H1 (cell line): ENCODE measurements at regions not wholly inside any gene's neighbourhood (a gene's known extent, or its start where the extent isn't known, plus 50 kb on each side); places are given as distances from the start of the nearest gene placed in this dataset.

Experiments used
- CTCF ChIA-PET: fragments of 300-600 bp; sonication (Branson Sonifier 250); formaldehyde crosslinking; loops from one replicate; lab custom pipeline; 2021; ENCODE audit not compliant: partially characterized antibody; lab: Charles Lee
- POLR2A ChIA-PET: fragments of 300-600 bp; sonication (Branson Sonifier 250); formaldehyde crosslinking; loops from one replicate; lab custom pipeline; 2021; ENCODE audit warnings: inconsistent platforms; ENCODE audit not compliant: partially characterized antibody; lab: Charles Lee
- DNase-seq, 2 experiments: peaks; one replicate each; pipeline versions ENCODE4 v3.0.0 to v3.0.0-alpha.2; 2010 to 2022; ENCODE audit warnings: low spot score in 2 of 2, low read depth in 1 of 2, mixed read lengths in 1 of 2
- FAIRE-seq: peaks from 2 replicates; lab custom pipeline; 2011; peaks lifted over from hg19 to GRCh38; lab: Jason Lieb, UNC
- H2AFZ ChIP-seq: 2 replicates; pipeline ENCODE4 v1.8.1; 2012; ENCODE audit warnings: low read length, inconsistent platforms
- H2AK5ac ChIP-seq: 2 replicates; pipeline ENCODE4 v1.6.1; 2013; ENCODE audit warnings: low read depth, low read length
- H2BK120ac ChIP-seq: replicated peaks from 2 replicates; pipeline ENCODE3; 2013; ENCODE audit warnings: low read depth, low read length, inconsistent platforms
- H2BK12ac ChIP-seq: 2 replicates; pipeline ENCODE4 v1.6.1; 2013; ENCODE audit warnings: low read depth, low read length
- H2BK15ac ChIP-seq: 2 replicates; pipeline ENCODE4 v1.6.1; 2013; ENCODE audit warnings: low read length
- H2BK20ac ChIP-seq: 2 replicates; pipeline ENCODE4 v1.6.1; 2013; ENCODE audit warnings: low read length
- H2BK5ac ChIP-seq: 2 replicates; pipeline ENCODE4 v1.6.1; 2013; ENCODE audit warnings: low read depth, low read length
- H3K14ac ChIP-seq: 2 replicates; pipeline ENCODE4 v1.6.1; 2013; ENCODE audit warnings: inconsistent platforms; ENCODE audit not compliant: insufficient read length
- H3K18ac ChIP-seq: 2 replicates; pipeline ENCODE4 v1.6.1; 2013; ENCODE audit warnings: low read length; ENCODE audit errors: extremely low read depth
- H3K23ac ChIP-seq: 2 replicates; pipeline ENCODE4 v1.6.1; 2013; ENCODE audit warnings: inconsistent platforms; ENCODE audit not compliant: insufficient read length
- H3K23me2 ChIP-seq: 2 replicates; pipeline ENCODE4 v1.6.1; 2013; ENCODE audit warnings: low read depth, low read length
- H3K27ac ChIP-seq: 2 replicates; pipeline ENCODE4 v1.6.1; 2011; ENCODE audit warnings: low read depth, low read length, inconsistent platforms
- H3K27me3 ChIP-seq, 4 experiments: replicated peaks in 1 of 4; 1 replicate in 1 of 4; 2 replicates in 3 of 4; pipeline versions ENCODE4 v1.6.1 to v1.8.1; 2011 to 2013; ENCODE audit warnings: low read length in 3 of 4, mild to moderate bottlenecking in 3 of 4, inconsistent platforms in 2 of 4, mixed read lengths in 2 of 4, moderate library complexity in 1 of 4; ENCODE audit not compliant: control insufficient read depth in 3 of 4, insufficient read depth in 3 of 4; ENCODE audit errors: extremely low read depth in 1 of 4
- H3K36me3 ChIP-seq, 4 experiments: 2 replicates each; pipeline versions ENCODE4 v1.6.1 to v1.8.1; 2011 to 2013; ENCODE audit warnings: mild to moderate bottlenecking in 4 of 4, low read length in 3 of 4, moderate library complexity in 2 of 4, control low read depth in 1 of 4, inconsistent platforms in 1 of 4; ENCODE audit not compliant: insufficient read depth in 4 of 4, control insufficient read depth in 2 of 4
- H3K4ac ChIP-seq: replicated peaks from 2 replicates; pipeline ENCODE3; 2013; ENCODE audit warnings: low read length, low read depth, mixed read lengths, inconsistent platforms; ENCODE audit not compliant: insufficient read length
- H3K4me1 ChIP-seq, 4 experiments: replicated peaks in 1 of 4; 1 replicate in 1 of 4; 2 replicates in 3 of 4; pipeline versions ENCODE4 v1.6.1 to v1.8.1; 2011 to 2013; ENCODE audit warnings: low read length in 3 of 4, inconsistent platforms in 2 of 4, mixed read lengths in 1 of 4; ENCODE audit not compliant: insufficient read depth in 4 of 4, control insufficient read depth in 3 of 4
- H3K4me2 ChIP-seq, 2 experiments: 2 replicates each; pipeline versions ENCODE4 v1.6.1 to v1.8.1; 2011 to 2013; ENCODE audit warnings: low read depth in 2 of 2, low read length in 2 of 2, control low read depth in 1 of 2, inconsistent platforms in 1 of 2, mild to moderate bottlenecking in 1 of 2; ENCODE audit not compliant: insufficient read depth in 1 of 2
- H3K4me3 ChIP-seq, 4 experiments: fragments of 200-600, 300-600 bp in 1 of 4; sonication (generic), shearing (Covaris generic), sonication (Bioruptor Twin) in 1 of 4; 2 replicates each; pipeline versions ENCODE4 v1.5.1 to v1.8.1; 2011 to 2016; ENCODE audit warnings: low read length in 4 of 4, low read depth in 3 of 4, control low read depth in 2 of 4, inconsistent platforms in 2 of 4, mild to moderate bottlenecking in 2 of 4, mixed read lengths in 1 of 4, moderate library complexity in 1 of 4; ENCODE audit not compliant: insufficient read depth in 2 of 4; ENCODE audit errors: extremely low read depth in 1 of 4
- H3K56ac ChIP-seq: replicated peaks from 2 replicates; pipeline ENCODE3; 2013; ENCODE audit warnings: low read depth, mild to moderate bottlenecking, mixed read lengths, low read length, inconsistent platforms; ENCODE audit not compliant: insufficient read length
- H3K79me1 ChIP-seq: 2 replicates; pipeline ENCODE4 v1.6.1; 2013; ENCODE audit warnings: low read depth, low read length, control low read depth
- H3K79me2 ChIP-seq, 2 experiments: 2 replicates each; pipeline versions ENCODE4 v1.6.1 to v1.8.1; 2012 to 2013; ENCODE audit warnings: low read length in 2 of 2, mild to moderate bottlenecking in 2 of 2, inconsistent platforms in 1 of 2; ENCODE audit not compliant: insufficient read depth in 2 of 2, control insufficient read depth in 1 of 2
- H3K9ac ChIP-seq, 4 experiments: replicated peaks in 1 of 4; 1 replicate in 1 of 4; 2 replicates in 3 of 4; pipeline versions ENCODE4 v1.6.1 to v1.8.1; 2011 to 2013; ENCODE audit warnings: low read depth in 3 of 4, low read length in 3 of 4, control low read depth in 2 of 4, mild to moderate bottlenecking in 2 of 4, moderate library complexity in 2 of 4, inconsistent platforms in 1 of 4; ENCODE audit errors: extremely low read depth in 1 of 4
- H3K9me3 ChIP-seq, 2 experiments: 2 replicates each; pipeline versions ENCODE4 v1.6.1 to v1.8.1; 2012 to 2013; ENCODE audit warnings: mild to moderate bottlenecking in 2 of 2, moderate library complexity in 2 of 2, control low read depth in 1 of 2, inconsistent platforms in 1 of 2, low read depth in 1 of 2, low read length in 1 of 2, mixed read lengths in 1 of 2; ENCODE audit not compliant: insufficient read depth in 2 of 2
- H4K20me1 ChIP-seq, 2 experiments: replicated peaks in 1 of 2; 2 replicates each; pipeline versions ENCODE3 to v1.8.1; 2011 to 2013; ENCODE audit warnings: inconsistent platforms in 2 of 2, low read length in 2 of 2, mild to moderate bottlenecking in 1 of 2; ENCODE audit not compliant: insufficient read depth in 2 of 2, control insufficient read depth in 1 of 2
- H4K5ac ChIP-seq: 2 replicates; pipeline ENCODE4 v1.6.1; 2013; ENCODE audit warnings: low read length, low read depth, mixed read lengths, inconsistent platforms; ENCODE audit not compliant: insufficient read length
- H4K8ac ChIP-seq: 2 replicates; pipeline ENCODE4 v1.8.0; 2013; ENCODE audit warnings: mild to moderate bottlenecking, moderate library complexity, low read length, inconsistent platforms; ENCODE audit not compliant: insufficient read depth; ENCODE audit errors: extremely low read depth
- H4K91ac ChIP-seq: replicated peaks from 2 replicates; pipeline ENCODE3; 2013; ENCODE audit warnings: low read length, mixed read lengths, inconsistent platforms; ENCODE audit not compliant: insufficient read length
- BRCA1 ChIP-seq: IDR thresholded peaks from 2 replicates; pipeline ENCODE4 v1.6.1; 2012; ENCODE audit warnings: low read depth, low read length, improper control_type of control experiment
- CBX8 ChIP-seq: fragments of 300-800, 300-1000 bp; sonication (generic); IDR thresholded peaks from 2 replicates; pipeline ENCODE4 v1.7.1; 2016; ENCODE audit warnings: low read depth, low read length, borderline replicate concordance
- EZH2 ChIP-seq: fragments of 200-600 bp; sonication (generic); IDR thresholded peaks from 2 replicates; pipeline ENCODE4 v1.7.1; 2012; ENCODE audit warnings: low read depth, mild to moderate bottlenecking, moderate library complexity, low read length, inconsistent platforms; ENCODE audit not compliant: severe bottlenecking
- SAP30 ChIP-seq: fragments of 300-600 bp; sonication (generic); IDR thresholded peaks from 2 replicates; pipeline ENCODE4 v1.7.1; 2012; ENCODE audit warnings: low read length, moderate library complexity, mild to moderate bottlenecking, inconsistent platforms; ENCODE audit not compliant: insufficient read depth, insufficient replicate concordance
- SP2 ChIP-seq: IDR thresholded peaks from 2 replicates; pipeline ENCODE4 v1.6.1; 2012; ENCODE audit warnings: mild to moderate bottlenecking, low read length, inconsistent platforms
- WGBS, 2 experiments: shearing (Covaris generic) in 1 of 2; methylation state at CpG; one replicate each; pipeline versions ENCODE4 v1.1.6 to v1.1.7; 2013 to 2015; ENCODE audit warnings: low lambda C conversion rate in 2 of 2, mixed read lengths in 2 of 2, inconsistent platforms in 1 of 2, low coverage in 1 of 2, missing lambda C conversion rate in 1 of 2; ENCODE audit not compliant: insufficient replicate concordance in 2 of 2, insufficient coverage in 1 of 2, insufficient read length in 1 of 2; ENCODE audit errors: extremely low coverage in 1 of 2, missing lambda C conversion rate in 1 of 2; 5-methylcytosine and 5-hydroxymethylcytosine counted together

- Histone ChIP-seq H2BK120ac (no peak overlapping the region), H2AFZ (no peak overlapping the region), H2AK5ac (no peak overlapping the region), H2BK5ac (no peak overlapping the region), H3K79me1 (no peaks in the 10 kb centered on the region; the same call in 1 of the 2 replicates), H4K20me1 (no peaks in the 10 kb centered on the region), H3K18ac (no peak overlapping the region), H3K4ac (no peak overlapping the region), H3K9me3 (no peaks in the 10 kb centered on the region), H4K91ac (no peak overlapping the region), H2BK12ac (no peak overlapping the region), H2BK15ac (no peak overlapping the region), H3K4me3 (no peak overlapping the region), H3K9ac (no peak overlapping the region), H3K27ac (no peak overlapping the region), H3K4me2 (no peak overlapping the region), H3K14ac (no peak overlapping the region), H3K79me2 (no peaks in the 10 kb centered on the region), H3K36me3 (no peaks in the 10 kb centered on the region), H3K56ac (no peak overlapping the region), H3K23me2 (no peaks in the 10 kb centered on the region), H4K8ac (no peak overlapping the region), H3K27me3 (0 out of 7 replicates have a peak, but pooled peaks cover 0 to 2% (median 0%) of the 10 kb centered on the region in 4 experiments), H2BK20ac (no peak overlapping the region), H3K4me1 (no peaks in the 10 kb centered on the region), H3K23ac (no peak overlapping the region), H4K5ac (no peak overlapping the region)
- DNase-seq (no peak), FAIRE-seq (no peak)
- CTCF ChIA-PET: no interaction called here
- POLR2A ChIA-PET: no interaction called here
- WGBS, 2 experiments: 92% methylated on average over 16 of the region's 16 CpGs; no CpG with 5 or more reads in 1 of the 2 experiments
- TF ChIP-seq SP2: no peak
- no peak for TF ChIP-seq CBX8
- no peak for TF ChIP-seq SAP30
- no peak for TF ChIP-seq EZH2
- TF ChIP-seq BRCA1: no peak
These were observed 83.8 kb upstream of the FOXQ1 start for GRCh38 chr6:1227935-1228753.
